Hematopoietic multipotent progenitor cell treated with erythropoietin and hydrocortisone succinate and interleukin-3 and kit ligand, for 8 days (in vitro differentiated cells): ENCODE measurements at regions not wholly inside any gene's neighbourhood (a gene's known extent, or its start where the extent isn't known, plus 50 kb on each side); places are given as distances from the start of the nearest gene placed in this dataset.

ENCODE experiments used
- DNase-seq: peaks from one replicate; pipeline ENCODE4 v3.0.0-alpha.2; 2015

GRCh38 chr14:82390586-82390985, 856.9 kb upstream of the SEL1L start:
- no peak for DNase-seq

GRCh38 chr14:82394916-82395315, 861.3 kb upstream of the SEL1L start:
- no peak for DNase-seq

GRCh38 chr14:82398256-82398655, 864.6 kb upstream of the SEL1L start:
- no peak for DNase-seq

- DNase-seq: no peak
These were observed 870.3 kb upstream of the SEL1L start for GRCh38 chr14:82403987-82404386.

GRCh38 chr14:82410064-82410463, 876.4 kb upstream of the SEL1L start:
- no peak for DNase-seq

- DNase-seq: no peak
These were observed 877.6 kb upstream of the SEL1L start for GRCh38 chr14:82411298-82411697.

GRCh38 chr14:82412545-82412944, 878.9 kb upstream of the SEL1L start:
- no peak for DNase-seq

GRCh38 chr14:82414853-82415539, 881.3 kb upstream of the SEL1L start:
- DNase-seq: no peak

- DNase-seq: no peak
These were observed 886.3 kb upstream of the SEL1L start for GRCh38 chr14:82419933-82420332.

GRCh38 chr14:82420871-82421270, 887.2 kb upstream of the SEL1L start:
- no peak for DNase-seq

- DNase-seq: no peak
These were observed 887.6 kb upstream of the SEL1L start for GRCh38 chr14:82421286-82421685.

- DNase-seq: no peak
These were observed 888.6 kb upstream of the SEL1L start for GRCh38 chr14:82422230-82422629.

GRCh38 chr14:82425261-82425660, 891.6 kb upstream of the SEL1L start:
- DNase-seq: no peak

- no peak for DNase-seq
These were observed 897.4 kb upstream of the SEL1L start for GRCh38 chr14:82431031-82431430.

- DNase-seq: no peak
These were observed 898.9 kb upstream of the SEL1L start for GRCh38 chr14:82432301-82433105.

- no peak for DNase-seq
These were observed 904.8 kb upstream of the SEL1L start for GRCh38 chr14:82438436-82438835.

GRCh38 chr14:82441270-82441669, 907.6 kb upstream of the SEL1L start:
- no peak for DNase-seq

GRCh38 chr14:82445810-82446570, 912.3 kb upstream of the SEL1L start:
- DNase-seq: no peak

- DNase-seq: no peak
These were observed 913.9 kb upstream of the SEL1L start for GRCh38 chr14:82447586-82447985.

- no peak for DNase-seq
These were observed 916.3 kb upstream of the SEL1L start for GRCh38 chr14:82449926-82450468.

GRCh38 chr14:82451675-82452074, 918.0 kb upstream of the SEL1L start:
- no peak for DNase-seq

GRCh38 chr14:82482345-82482744, 948.7 kb upstream of the SEL1L start:
- DNase-seq: no peak

GRCh38 chr14:82488473-82488872, 954.8 kb upstream of the SEL1L start:
- DNase-seq: no peak
